Endodermal cell (in vitro differentiated cells): ENCODE measurements at regions not wholly inside any gene's neighbourhood (a gene's known extent, or its start where the extent isn't known, plus 50 kb on each side); places are given as distances from the start of the nearest gene placed in this dataset.

Experiments used
- DNase-seq: peaks from one replicate; pipeline ENCODE4 v3.0.0-alpha.2; 2017
- H3K27ac ChIP-seq: 2 replicates; pipeline ENCODE4 v1.5.1; 2013; ENCODE audit warnings: mild to moderate bottlenecking, low read depth, low read length, moderate library complexity
- H3K27me3 ChIP-seq: 2 replicates; pipeline ENCODE4 v1.6.1; 2013; ENCODE audit warnings: mild to moderate bottlenecking, low read length, moderate library complexity; ENCODE audit not compliant: insufficient read depth, control insufficient read depth, poor library complexity, severe bottlenecking
- H3K36me3 ChIP-seq: 2 replicates; pipeline ENCODE4 v1.7.0; 2013; ENCODE audit warnings: mild to moderate bottlenecking, low read length, moderate library complexity; ENCODE audit not compliant: control insufficient read depth, insufficient read depth
- H3K4me1 ChIP-seq: one replicate; pipeline ENCODE4 v1.7.0; 2013; ENCODE audit warnings: low read length; ENCODE audit not compliant: control insufficient read depth, insufficient read depth
- H3K4me3 ChIP-seq: 2 replicates; pipeline ENCODE4 v1.5.1; 2013; ENCODE audit warnings: mild to moderate bottlenecking, low read length, moderate library complexity
- H3K9ac ChIP-seq: 2 replicates; pipeline ENCODE4 v1.6.1; 2013; ENCODE audit warnings: mild to moderate bottlenecking, low read length, moderate library complexity; ENCODE audit not compliant: poor library complexity, severe bottlenecking; ENCODE audit errors: extremely low read depth
- H3K9me3 ChIP-seq: 2 replicates; pipeline ENCODE4 v1.6.1; 2013; ENCODE audit warnings: mild to moderate bottlenecking, low read length, moderate library complexity; ENCODE audit not compliant: control insufficient read depth
- H3K27ac Mint-ChIP-seq: 2 replicates; pipeline ENCODE4 v1.8.0; 2020; ENCODE audit warnings: mixed read lengths
- H3K27me3 Mint-ChIP-seq: 2 replicates; pipeline ENCODE4 v1.8.0; 2021; ENCODE audit warnings: mild to moderate bottlenecking, mixed read lengths; ENCODE audit not compliant: insufficient read depth
- H3K36me3 Mint-ChIP-seq: 2 replicates; pipeline ENCODE4 v1.8.0; 2020; ENCODE audit warnings: low read depth, mixed read lengths
- H3K4me1 Mint-ChIP-seq: 2 replicates; pipeline ENCODE4 v1.8.0; 2020; ENCODE audit warnings: mixed read lengths
- H3K4me3 Mint-ChIP-seq: 2 replicates; pipeline ENCODE4 v1.8.0; 2020; ENCODE audit warnings: mild to moderate bottlenecking, moderate library complexity, mixed read lengths
- H3K9me3 Mint-ChIP-seq: 2 replicates; pipeline ENCODE4 v1.8.0; 2020; ENCODE audit warnings: mild to moderate bottlenecking, mixed read lengths
- CTCF ChIP-seq: fragments of 200-600 bp; sonication (generic); conservative IDR thresholded peaks from 2 replicates; pipeline ENCODE4 v1.5.0; 2021; ENCODE audit warnings: antibody characterized with exemption, mild to moderate bottlenecking
- WGBS, 2 experiments: methylation state at CpG; one replicate each; pipeline versions ENCODE4 v1.1.5 to v1.1.7; 2013; ENCODE audit warnings: missing lambda C conversion rate in 2 of 2, mixed read lengths in 1 of 2; ENCODE audit not compliant: insufficient coverage in 1 of 2, insufficient read length in 1 of 2; 5-methylcytosine and 5-hydroxymethylcytosine counted together

DNA sequence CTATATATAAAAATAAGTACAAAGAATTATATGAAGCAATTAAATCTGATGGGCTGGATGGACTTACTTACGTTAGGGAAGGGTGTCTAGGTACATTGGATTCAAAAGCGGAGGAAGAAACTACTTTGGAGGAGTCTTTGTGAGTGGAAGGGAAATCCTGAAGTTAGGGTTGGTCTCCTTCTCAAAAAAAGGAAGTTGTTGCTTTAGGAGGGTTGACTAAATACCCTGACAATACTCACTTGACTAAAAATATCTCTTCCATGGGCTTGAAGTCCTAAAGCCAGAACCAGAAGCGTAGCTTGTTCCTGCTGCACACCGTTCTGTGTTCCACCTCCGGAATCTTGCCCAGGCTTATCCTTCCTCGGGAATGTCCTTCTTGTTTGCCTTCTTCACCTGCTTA, 143.3 kb upstream of the ZEB2 start:
- Mint-ChIP-seq H3K4me3 (no peak overlapping the region), H3K9me3 (no peaks in the 10 kb centered on the region), H3K4me1 (peaks cover 20% of the 10 kb centered on the region), H3K27me3 (no peaks in the 10 kb centered on the region), H3K36me3 (no peaks in the 10 kb centered on the region), H3K27ac (no peak overlapping the region)
- H3K4me3 ChIP-seq = no peak overlapping the region
- DNase-seq = no peak
- H3K36me3 ChIP-seq = no peaks in the 10 kb centered on the region
- TF ChIP-seq CTCF = no peak
- no peaks in the 10 kb centered on the region for H3K4me1 ChIP-seq
- no peaks in the 10 kb centered on the region for H3K27me3 ChIP-seq
- no peak overlapping the region for H3K27ac ChIP-seq
- no peak overlapping the region for H3K9ac ChIP-seq
- no peaks in the 10 kb centered on the region for H3K9me3 ChIP-seq
- WGBS, 2 experiments = 96 to 98% methylated on average over 6 of the region's 6 CpGs

DNA sequence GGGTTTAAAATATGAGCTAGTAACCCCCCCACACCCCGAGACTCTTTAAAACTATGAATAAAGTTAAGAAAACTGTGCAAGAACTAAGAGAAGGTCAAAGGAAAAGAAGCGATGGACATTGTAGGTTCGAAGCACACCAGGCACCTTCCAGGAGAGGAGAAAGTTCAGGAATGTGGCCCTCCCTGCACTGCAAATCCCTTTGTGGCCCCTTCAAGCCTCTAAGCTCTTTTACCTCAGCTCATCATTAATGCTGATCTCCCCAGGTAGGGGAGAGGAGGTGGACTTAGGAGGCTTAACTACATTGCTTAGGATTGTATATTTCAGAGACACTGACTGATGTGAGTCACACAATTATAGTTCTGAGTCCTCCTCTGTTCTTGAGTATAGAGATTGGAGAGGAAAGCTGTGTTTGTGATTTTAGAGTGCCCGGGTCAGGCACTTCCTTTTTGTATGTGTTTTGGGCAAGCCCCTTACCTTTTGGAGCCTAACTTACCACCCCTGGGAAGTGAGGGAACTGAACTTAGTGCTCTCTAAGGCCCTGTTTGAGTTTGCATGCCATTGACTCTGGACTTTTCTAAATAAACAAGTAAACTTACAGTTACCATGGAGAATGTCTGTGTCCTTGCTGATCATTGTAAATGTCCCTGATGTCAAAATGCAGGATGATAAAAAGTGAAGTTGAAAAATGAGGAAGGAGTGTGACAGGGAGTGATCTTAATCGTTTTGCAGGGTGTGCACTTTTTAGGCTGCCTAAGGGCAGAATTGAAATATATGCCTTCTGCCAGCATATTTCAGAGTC, 140.8 kb upstream of the ZEB2 start:
- WGBS, 2 experiments = 90 to 96% methylated on average over 3 to 5 of the region's 5 CpGs
- H3K4me1 ChIP-seq = no peaks in the 10 kb centered on the region
- no peaks in the 10 kb centered on the region for H3K27me3 ChIP-seq
- no peaks in the 10 kb centered on the region for H3K27me3 Mint-ChIP-seq
- H3K9me3 Mint-ChIP-seq = no peaks in the 10 kb centered on the region
- H3K36me3 ChIP-seq = no peaks in the 10 kb centered on the region
- H3K36me3 Mint-ChIP-seq = no peaks in the 10 kb centered on the region
- TF ChIP-seq CTCF = no peak
- peaks cover 24% of the 10 kb centered on the region for H3K4me1 Mint-ChIP-seq
- H3K9me3 ChIP-seq = no peaks in the 10 kb centered on the region
- no peak overlapping the region for H3K27ac ChIP-seq
- H3K27ac Mint-ChIP-seq = no peak overlapping the region
- H3K9ac ChIP-seq = no peak overlapping the region
- no peak for DNase-seq
- no peak overlapping the region for H3K4me3 ChIP-seq
- H3K4me3 Mint-ChIP-seq = no peak overlapping the region

DNA sequence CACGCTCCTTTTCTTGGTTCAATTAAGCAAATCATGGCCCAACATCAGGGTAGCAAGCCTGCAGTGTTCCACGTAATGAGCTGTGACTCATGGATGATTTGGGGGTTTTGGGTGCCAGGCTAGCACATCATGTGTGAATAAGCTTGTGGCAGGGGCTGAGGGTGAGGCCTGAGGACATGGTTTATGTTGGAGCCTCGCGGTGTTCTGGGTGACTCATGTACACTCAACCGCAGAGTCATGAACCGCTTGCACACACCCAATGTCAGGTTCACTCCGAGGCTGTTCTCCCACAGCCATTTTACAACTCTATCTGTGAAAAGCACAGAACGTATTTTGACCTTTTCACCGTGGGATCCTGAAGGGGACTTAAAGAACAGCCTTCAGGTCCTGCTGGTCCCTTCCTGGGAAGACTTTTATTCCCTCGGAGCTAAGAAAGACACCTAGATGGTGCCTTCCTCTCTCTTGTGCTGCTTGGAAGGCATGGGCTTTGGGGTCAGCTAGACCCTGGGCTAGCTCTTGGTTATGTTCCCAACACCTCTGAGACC, 139.9 kb upstream of the ZEB2 start:
- H3K4me3 Mint-ChIP-seq = no peak overlapping the region
- 93 to 95% methylated on average over 7 to 10 of the region's 10 CpGs for WGBS, 2 experiments

More for the DNA sequence above, 139.9 kb upstream of the ZEB2 start:
- no peak for DNase-seq
- Histone ChIP-seq H3K27ac (no peak overlapping the region), H3K4me1 (no peaks in the 10 kb centered on the region), H3K9me3 (no peaks in the 10 kb centered on the region), H3K27me3 (no peaks in the 10 kb centered on the region), H3K36me3 (no peaks in the 10 kb centered on the region), H3K9ac (no peak overlapping the region), H3K4me3 (no peak overlapping the region)
- no peak for TF ChIP-seq CTCF
- no peak overlapping the region for H3K27ac Mint-ChIP-seq
- H3K27me3 Mint-ChIP-seq = no peaks in the 10 kb centered on the region
- no peaks in the 10 kb centered on the region for H3K36me3 Mint-ChIP-seq
- H3K9me3 Mint-ChIP-seq = no peaks in the 10 kb centered on the region
- H3K4me1 Mint-ChIP-seq = peaks cover 21% of the 10 kb centered on the region
